ENCODE measurements at regions not wholly inside any gene's neighbourhood (a gene's known extent, or its start where the extent isn't known, plus 50 kb on each side); places are given as distances from the start of the nearest gene placed in this dataset.

- no peak overlapping the region for H3K27ac ChIP-seq
- 60 to 63% methylated on average over 4 of the region's 4 CpGs for WGBS, 2 donors
Measured at GRCh38 chr14:97390096-97390724, 593.0 kb downstream of the VRK1 start.

GRCh38 chr14:97393244-97393643 lies 596.1 kb downstream of the VRK1 start:
- WGBS, 2 donors, result 50 to 54% methylated on average over 6 of the region's 6 CpGs
- no peak overlapping the region for H3K4me3 ChIP-seq
- H3K36me3 ChIP-seq, result no peaks in the 10 kb centered on the region
- H3K9me3 ChIP-seq, result peaks cover 0 to 3% (median 0%) of the 10 kb centered on the region in 4 donors
- DNase-seq (ENCODE audit: low spot score in 2 of 2), result no peak
- H3K27me3 ChIP-seq, result no peaks in the 10 kb centered on the region
- peaks cover 0 to 4% (median 0%) of the 10 kb centered on the region in 4 donors for H3K4me1 ChIP-seq
- no peak for TF ChIP-seq EP300 (IDR thresholded peaks at IDR 0.05)
- no peak for TF ChIP-seq POLR2A (IDR thresholded peaks at IDR 0.05)
- TF ChIP-seq, protein P1, sequence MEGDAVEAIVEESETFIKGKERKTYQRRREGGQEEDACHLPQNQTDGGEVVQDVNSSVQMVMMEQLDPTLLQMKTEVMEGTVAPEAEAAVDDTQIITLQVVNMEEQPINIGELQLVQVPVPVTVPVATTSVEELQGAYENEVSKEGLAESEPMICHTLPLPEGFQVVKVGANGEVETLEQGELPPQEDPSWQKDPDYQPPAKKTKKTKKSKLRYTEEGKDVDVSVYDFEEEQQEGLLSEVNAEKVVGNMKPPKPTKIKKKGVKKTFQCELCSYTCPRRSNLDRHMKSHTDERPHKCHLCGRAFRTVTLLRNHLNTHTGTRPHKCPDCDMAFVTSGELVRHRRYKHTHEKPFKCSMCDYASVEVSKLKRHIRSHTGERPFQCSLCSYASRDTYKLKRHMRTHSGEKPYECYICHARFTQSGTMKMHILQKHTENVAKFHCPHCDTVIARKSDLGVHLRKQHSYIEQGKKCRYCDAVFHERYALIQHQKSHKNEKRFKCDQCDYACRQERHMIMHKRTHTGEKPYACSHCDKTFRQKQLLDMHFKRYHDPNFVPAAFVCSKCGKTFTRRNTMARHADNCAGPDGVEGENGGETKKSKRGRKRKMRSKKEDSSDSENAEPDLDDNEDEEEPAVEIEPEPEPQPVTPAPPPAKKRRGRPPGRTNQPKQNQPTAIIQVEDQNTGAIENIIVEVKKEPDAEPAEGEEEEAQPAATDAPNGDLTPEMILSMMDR (IDR thresholded peaks at IDR 0.05), result no peak
- no peak overlapping the region for H3K27ac ChIP-seq

More at GRCh38 chr14:97390096-97390724, 593.0 kb downstream of the VRK1 start:
- TF ChIP-seq, protein P1 (IDR thresholded peaks at IDR 0.05), result no peak
- peak in 1 of 2 donors; percentile 47 for TF ChIP-seq EP300 (IDR thresholded peaks at IDR 0.05)
- Histone ChIP-seq H3K4me3 (no peak overlapping the region), H3K27me3 (no peaks in the 10 kb centered on the region), H3K4me1 (peaks cover 0 to 4% (median 0%) of the 10 kb centered on the region in 4 donors), H3K36me3 (no peaks in the 10 kb centered on the region), H3K9me3 (peaks cover 0 to 3% (median 0%) of the 10 kb centered on the region in 4 donors)
- DNase-seq (ENCODE audit: low spot score in 2 of 2), result peak in 1 of 2 donors; percentile 55

DNA sequence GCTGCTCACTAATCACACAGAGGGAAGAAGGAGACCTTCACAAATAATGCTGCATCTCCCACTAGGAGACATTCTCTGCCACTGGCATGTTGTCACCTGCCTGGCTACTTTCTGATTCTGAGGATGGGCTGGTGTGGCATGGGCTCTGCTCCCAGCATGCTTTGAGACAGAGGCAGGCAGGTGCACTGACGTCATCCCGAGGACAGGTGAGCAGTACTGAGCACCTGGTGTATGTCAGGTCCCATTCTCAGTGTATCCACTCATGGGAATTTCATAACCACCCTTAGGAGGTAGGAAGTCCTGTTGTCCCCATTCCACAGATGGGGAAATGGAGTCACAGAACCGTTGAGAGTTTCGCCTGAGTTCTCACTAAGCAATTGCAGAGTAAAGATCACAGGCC lies 597.9 kb downstream of the VRK1 start:
- H3K36me3 ChIP-seq, result no peaks in the 10 kb centered on the region
- no peak for DNase-seq (ENCODE audit: low spot score in 2 of 2)
- peaks cover 0 to 4% (median 0%) of the 10 kb centered on the region in 4 donors for H3K4me1 ChIP-seq
- H3K4me3 ChIP-seq, result no peak overlapping the region
- H3K27me3 ChIP-seq, result no peaks in the 10 kb centered on the region
- no peak overlapping the region for H3K27ac ChIP-seq
- 86 to 92% methylated on average over 4 of the region's 4 CpGs for WGBS, 2 donors
- TF ChIP-seq EP300 (IDR thresholded peaks at IDR 0.05) (no peak), POLR2A (IDR thresholded peaks at IDR 0.05) (no peak)
- TF ChIP-seq, protein P1 (IDR thresholded peaks at IDR 0.05), result no peak
- peaks cover 0 to 8% (median 0%) of the 10 kb centered on the region in 4 donors for H3K9me3 ChIP-seq

DNA sequence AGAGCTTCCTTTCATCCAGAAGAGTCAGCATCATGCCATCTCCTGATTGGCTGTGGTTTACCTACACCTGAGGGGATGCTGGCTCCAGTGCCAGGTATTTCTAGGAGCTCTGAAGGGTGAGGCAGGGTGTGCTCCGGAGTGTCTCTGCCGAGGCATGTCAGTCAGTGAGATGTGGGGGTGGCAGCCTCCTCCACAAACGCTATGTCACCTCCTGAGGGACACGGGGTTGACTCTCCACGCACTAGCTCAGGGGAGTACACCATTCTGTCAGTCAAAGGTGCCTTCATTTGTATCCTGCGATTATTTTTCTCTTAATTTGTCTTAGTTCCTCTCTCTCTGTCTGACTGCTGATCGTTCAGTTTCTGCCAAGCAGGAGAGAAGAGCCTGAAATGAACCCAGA lies 604.5 kb downstream of the VRK1 start:
- Histone ChIP-seq H3K4me3 (no peak overlapping the region), H3K4me1 (no peaks in the 10 kb centered on the region), H3K9me3 (peaks cover 0 to 5% (median 0%) of the 10 kb centered on the region in 4 donors), H3K36me3 (no peaks in the 10 kb centered on the region), H3K27me3 (no peaks in the 10 kb centered on the region), H3K27ac (no peak overlapping the region)
- 75 to 80% methylated on average over 7 of the region's 7 CpGs for WGBS, 2 donors
- TF ChIP-seq, protein P1 (IDR thresholded peaks at IDR 0.05), result no peak
- TF ChIP-seq EP300 (IDR thresholded peaks at IDR 0.05) (no peak), POLR2A (IDR thresholded peaks at IDR 0.05) (no peak)
- DNase-seq (ENCODE audit: low spot score in 2 of 2), result no peak

DNA sequence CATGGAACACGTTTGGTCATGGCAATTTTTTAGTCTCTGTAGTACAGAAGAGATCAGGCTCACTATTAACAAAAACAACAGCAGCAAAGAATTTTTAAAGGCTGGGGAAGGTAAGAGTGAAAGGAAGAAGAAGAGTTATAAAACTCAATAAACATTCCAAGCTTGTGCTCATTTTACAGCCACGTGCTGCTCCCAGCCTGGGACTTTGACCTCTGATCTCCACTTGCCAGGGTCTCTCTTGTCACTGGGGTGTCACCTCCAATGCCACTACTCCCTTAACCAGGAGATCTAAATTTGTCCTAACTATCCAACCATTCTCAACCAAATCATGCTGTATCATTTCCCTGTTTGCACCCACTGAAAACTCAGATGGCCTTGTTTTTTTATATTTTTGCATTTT lies 605.1 kb downstream of the VRK1 start:
- no peaks in the 10 kb centered on the region for H3K27me3 ChIP-seq
- H3K9me3 ChIP-seq, result peaks cover 0 to 5% (median 0%) of the 10 kb centered on the region in 4 donors
- no peak for DNase-seq (ENCODE audit: low spot score in 2 of 2)
- no peak overlapping the region for H3K4me3 ChIP-seq
- 8 to 22% methylated on average over 2 of the region's 2 CpGs for WGBS, 2 donors
- TF ChIP-seq, protein P1 (IDR thresholded peaks at IDR 0.05), result no peak
- TF ChIP-seq EP300 (IDR thresholded peaks at IDR 0.05) (no peak), POLR2A (IDR thresholded peaks at IDR 0.05) (no peak)
- H3K27ac ChIP-seq, result no peak overlapping the region
- H3K36me3 ChIP-seq, result no peaks in the 10 kb centered on the region
- no peaks in the 10 kb centered on the region for H3K4me1 ChIP-seq
